Tibial nerve (tissue), 4 donors: ENCODE measurements at regions not wholly inside any gene's neighbourhood (a gene's known extent, or its start where the extent isn't known, plus 50 kb on each side); places are given as distances from the start of the nearest gene placed in this dataset.

Experiments used
- DNase-seq, 2 donors: peaks; one replicate each; pipeline ENCODE4 v3.0.0-alpha.2; 2019; ENCODE audit warnings: low spot score in 2 of 2
- H3K27ac ChIP-seq, 4 donors: fragments of 200-600 bp; sonication (generic) in 3 of 4; one replicate each; pipeline ENCODE4 v1.5.1; 2017 to 2019; ENCODE audit warnings: mild to moderate bottlenecking in 1 of 4
- H3K27me3 ChIP-seq, 2 donors: fragments of 200-600 bp; sonication (generic) in 1 of 2; one replicate each; pipeline versions ENCODE4 v1.5.1 to v1.6.0; 2017 to 2019
- H3K36me3 ChIP-seq, 3 donors: fragments of 200-600 bp; sonication (generic); one replicate each; pipeline ENCODE4 v1.5.1; 2018 to 2019
- H3K4me1 ChIP-seq, 4 donors: fragments of 200-600 bp; sonication (generic) in 3 of 4; one replicate each; pipeline ENCODE4 v1.5.1; 2017 to 2019
- H3K4me3 ChIP-seq, 4 donors: fragments of 200-600 bp; sonication (generic) in 3 of 4; one replicate each; pipeline ENCODE4 v1.5.1; 2017 to 2019; ENCODE audit warnings: mild to moderate bottlenecking in 1 of 4, moderate library complexity in 1 of 4
- H3K9me3 ChIP-seq, 4 donors: fragments of 200-600 bp; sonication (generic) in 3 of 4; one replicate each; pipeline ENCODE4 v1.5.1; 2017 to 2019
- EP300 ChIP-seq, 2 donors: sonication (generic); formaldehyde crosslinking; IDR thresholded peaks; one replicate each; pipeline ENCODE4 v1.6.1; 2017; ENCODE audit warnings: antibody characterized with exemption in 2 of 2, mild to moderate bottlenecking in 1 of 2
- POLR2A ChIP-seq, 2 donors: fragments of 450-650 bp; IDR thresholded peaks; one replicate each; pipeline ENCODE4 v1.6.1; 2017; ENCODE audit warnings: antibody characterized with exemption in 2 of 2, mild to moderate bottlenecking in 2 of 2, moderate library complexity in 2 of 2
- WGBS, 2 donors: methylation state at CpG; one replicate each; pipeline ENCODE4 v1.1.5; 2018; 5-methylcytosine and 5-hydroxymethylcytosine counted together
- TF ChIP-seq, protein P1 (sequence below), 5 experiments: fragments of 200-600 bp in 3 of 5; fragments of 450-650 bp in 2 of 5; sonication (generic) in 3 of 5; IDR thresholded peaks; one replicate each; pipeline ENCODE4 v1.5.1; 2016 to 2019; ENCODE audit warnings: antibody characterized with exemption in 5 of 5, mild to moderate bottlenecking in 3 of 5, moderate library complexity in 2 of 5

DNA sequence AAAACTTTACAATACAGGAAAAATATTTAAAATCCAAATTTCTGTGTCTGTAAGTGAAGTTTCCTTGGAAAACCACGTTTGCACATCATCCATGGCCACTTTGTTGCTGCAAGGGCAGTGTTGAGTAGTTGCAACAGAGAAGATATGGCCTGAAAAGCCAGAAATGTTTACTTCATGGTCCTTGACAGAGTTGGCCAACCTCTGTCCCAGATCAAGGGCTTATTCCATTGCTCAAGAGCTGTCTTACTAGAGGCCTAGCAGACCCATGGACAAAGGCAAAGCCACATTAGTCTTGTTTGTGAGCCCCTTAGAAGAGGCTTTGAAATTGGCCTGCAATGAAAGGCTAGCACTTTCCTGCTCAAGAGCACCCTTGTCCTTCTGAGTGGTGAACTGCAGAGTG, 119.4 kb downstream of the GAS1 start:
- Histone ChIP-seq H3K27me3 (no peaks in the 10 kb centered on the region), H3K4me3 (no peak overlapping the region), H3K4me1 (no peaks in the 10 kb centered on the region), H3K27ac (no peak overlapping the region), H3K9me3 (no peaks in the 10 kb centered on the region), H3K36me3 (no peaks in the 10 kb centered on the region)
- no peak for DNase-seq
- WGBS, 2 donors, result 48 to 68% methylated on average over 1 of the region's 1 CpG
- no peak for TF ChIP-seq POLR2A (IDR thresholded peaks at IDR 0.05)
- TF ChIP-seq EP300 (IDR thresholded peaks at IDR 0.05), result no peak
- TF ChIP-seq, protein P1, sequence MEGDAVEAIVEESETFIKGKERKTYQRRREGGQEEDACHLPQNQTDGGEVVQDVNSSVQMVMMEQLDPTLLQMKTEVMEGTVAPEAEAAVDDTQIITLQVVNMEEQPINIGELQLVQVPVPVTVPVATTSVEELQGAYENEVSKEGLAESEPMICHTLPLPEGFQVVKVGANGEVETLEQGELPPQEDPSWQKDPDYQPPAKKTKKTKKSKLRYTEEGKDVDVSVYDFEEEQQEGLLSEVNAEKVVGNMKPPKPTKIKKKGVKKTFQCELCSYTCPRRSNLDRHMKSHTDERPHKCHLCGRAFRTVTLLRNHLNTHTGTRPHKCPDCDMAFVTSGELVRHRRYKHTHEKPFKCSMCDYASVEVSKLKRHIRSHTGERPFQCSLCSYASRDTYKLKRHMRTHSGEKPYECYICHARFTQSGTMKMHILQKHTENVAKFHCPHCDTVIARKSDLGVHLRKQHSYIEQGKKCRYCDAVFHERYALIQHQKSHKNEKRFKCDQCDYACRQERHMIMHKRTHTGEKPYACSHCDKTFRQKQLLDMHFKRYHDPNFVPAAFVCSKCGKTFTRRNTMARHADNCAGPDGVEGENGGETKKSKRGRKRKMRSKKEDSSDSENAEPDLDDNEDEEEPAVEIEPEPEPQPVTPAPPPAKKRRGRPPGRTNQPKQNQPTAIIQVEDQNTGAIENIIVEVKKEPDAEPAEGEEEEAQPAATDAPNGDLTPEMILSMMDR (IDR thresholded peaks at IDR 0.05), result no peak

DNA sequence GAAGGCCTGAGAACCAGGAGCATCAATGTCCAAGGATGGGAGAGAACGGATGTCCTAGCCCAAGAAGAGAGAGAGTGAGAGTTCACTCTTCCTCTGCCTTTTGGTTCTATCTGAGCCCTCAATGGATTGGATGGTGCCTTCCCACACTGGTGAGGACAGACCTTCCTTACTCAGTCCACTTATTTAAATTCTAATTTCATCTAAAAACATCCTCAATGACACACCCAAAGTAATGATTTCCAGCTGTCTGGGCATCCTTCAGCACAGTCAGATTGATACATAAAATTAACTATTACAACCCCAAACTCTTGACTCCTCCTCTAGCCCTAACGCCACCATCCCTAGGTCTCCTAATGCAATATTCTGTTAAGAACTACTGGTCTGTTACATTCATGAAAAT, 122.0 kb downstream of the GAS1 start:
- no peaks in the 10 kb centered on the region for H3K27me3 ChIP-seq
- no peaks in the 10 kb centered on the region for H3K36me3 ChIP-seq
- peaks cover 0 to 4% (median 0%) of the 10 kb centered on the region in 4 donors for H3K4me1 ChIP-seq
- WGBS, 2 donors, result 83 to 87% methylated on average over 2 of the region's 2 CpGs
- H3K4me3 ChIP-seq, result no peak overlapping the region
- H3K9me3 ChIP-seq, result no peaks in the 10 kb centered on the region
- DNase-seq, result no peak
- no peak for TF ChIP-seq POLR2A (IDR thresholded peaks at IDR 0.05)
- no peak for TF ChIP-seq EP300 (IDR thresholded peaks at IDR 0.05)
- TF ChIP-seq, protein P1 (IDR thresholded peaks at IDR 0.05), result no peak
- H3K27ac ChIP-seq, result no peak overlapping the region

- H3K27me3 ChIP-seq, result no peaks in the 10 kb centered on the region
- no peak overlapping the region for H3K4me3 ChIP-seq
- TF ChIP-seq, protein P1 (IDR thresholded peaks at IDR 0.05), result no peak
- TF ChIP-seq EP300 (IDR thresholded peaks at IDR 0.05), result no peak
- no peak for TF ChIP-seq POLR2A (IDR thresholded peaks at IDR 0.05)
- H3K27ac ChIP-seq, result no peak overlapping the region
- DNase-seq, result no peak
- H3K9me3 ChIP-seq, result peaks cover 0 to 10% (median 0%) of the 10 kb centered on the region in 4 donors
- H3K4me1 ChIP-seq, result peaks cover 0 to 4% (median 0%) of the 10 kb centered on the region in 4 donors
- no peaks in the 10 kb centered on the region for H3K36me3 ChIP-seq
- 25 to 35% methylated on average over 6 of the region's 6 CpGs for WGBS, 2 donors
These were observed 125.1 kb downstream of the GAS1 start for GRCh38 chr9:86822006-86822801.

DNA sequence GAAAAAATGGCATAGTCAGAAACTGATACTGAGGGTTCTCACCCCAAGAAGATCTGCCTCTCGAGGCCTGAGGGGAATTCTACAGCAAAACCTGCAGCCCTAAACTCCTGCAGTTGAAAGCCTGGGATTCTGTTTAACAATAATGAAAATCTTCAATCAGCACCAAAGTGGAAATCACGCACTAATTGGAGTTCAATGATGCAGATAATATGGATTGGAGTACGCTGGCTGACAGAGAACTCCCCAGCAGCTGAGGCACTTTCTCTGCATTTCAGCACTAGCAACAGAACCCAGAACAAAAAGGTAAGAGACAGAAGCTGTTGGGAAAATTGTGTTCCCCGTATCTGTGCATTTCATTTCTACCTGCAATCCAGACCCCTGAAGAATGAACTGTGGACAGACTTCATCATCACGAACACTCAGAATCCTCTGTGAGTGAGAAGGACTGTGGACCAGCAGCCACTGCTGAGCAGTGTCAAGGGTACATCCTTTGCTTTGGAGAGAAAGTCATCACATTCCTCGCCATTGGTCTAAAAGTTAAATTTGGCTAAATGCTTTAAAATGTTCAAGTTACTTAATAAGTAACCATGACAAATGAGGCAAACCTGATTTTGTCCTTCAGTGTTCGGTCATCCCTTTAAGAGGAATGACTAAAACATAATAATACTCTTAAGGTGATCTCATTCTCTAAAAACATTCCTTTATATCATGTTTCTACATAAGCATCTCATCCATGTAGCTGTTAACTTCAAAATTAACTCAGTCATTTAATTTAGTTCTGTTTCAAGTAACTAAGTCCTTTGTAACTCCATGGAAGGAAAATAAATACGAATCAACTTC, 126.1 kb downstream of the GAS1 start:
- H3K27ac ChIP-seq, result no peak overlapping the region
- no peaks in the 10 kb centered on the region for H3K27me3 ChIP-seq
- TF ChIP-seq POLR2A (IDR thresholded peaks at IDR 0.05), result no peak
- TF ChIP-seq EP300 (IDR thresholded peaks at IDR 0.05), result no peak
- TF ChIP-seq, protein P1 (IDR thresholded peaks at IDR 0.05), result no peak
- DNase-seq, result no peak
- H3K9me3 ChIP-seq, result peaks cover 0 to 10% (median 0%) of the 10 kb centered on the region in 4 donors
- H3K4me1 ChIP-seq, result peaks cover 0 to 4% (median 0%) of the 10 kb centered on the region in 4 donors
- WGBS, 2 donors, result 80 to 81% methylated on average over 8 of the region's 8 CpGs
- no peak overlapping the region for H3K4me3 ChIP-seq
- no peaks in the 10 kb centered on the region for H3K36me3 ChIP-seq

GRCh38 chr9:86819552-86819951, 127.8 kb downstream of the GAS1 start:
- H3K4me1 ChIP-seq, result peaks cover 0 to 4% (median 0%) of the 10 kb centered on the region in 4 donors
- H3K36me3 ChIP-seq, result no peaks in the 10 kb centered on the region
- no peak overlapping the region for H3K4me3 ChIP-seq
- DNase-seq, result no peak
- no peaks in the 10 kb centered on the region for H3K27me3 ChIP-seq
- no peak overlapping the region for H3K27ac ChIP-seq
- TF ChIP-seq, protein P1 (IDR thresholded peaks at IDR 0.05), result no peak
- no peak for TF ChIP-seq POLR2A (IDR thresholded peaks at IDR 0.05)
- no peak for TF ChIP-seq EP300 (IDR thresholded peaks at IDR 0.05)
- H3K9me3 ChIP-seq, result peaks cover 0 to 10% (median 0%) of the 10 kb centered on the region in 4 donors
- WGBS, 2 donors, result 73 to 83% methylated on average over 1 of the region's 1 CpG
